Transverse colon (tissue), 4 donors: ENCODE measurements at regions not wholly inside any gene's neighbourhood (a gene's known extent, or its start where the extent isn't known, plus 50 kb on each side); places are given as distances from the start of the nearest gene placed in this dataset.

Source experiments
- DNase-seq: peaks from one replicate; pipeline ENCODE4 v3.0.0-alpha.2; 2019
- H3K27ac ChIP-seq, 4 donors: fragments of 200-600 bp; sonication (generic); 2 replicates each; pipeline ENCODE4 v1.5.1; 2016 to 2018; ENCODE audit warnings: inconsistent platforms in 4 of 4
- H3K27me3 ChIP-seq: fragments of 200-600 bp; sonication (generic); 2 replicates; pipeline ENCODE4 v1.5.1; 2017; ENCODE audit warnings: inconsistent platforms
- H3K36me3 ChIP-seq, 4 donors: fragments of 200-600 bp; sonication (generic); 2 replicates each; pipeline ENCODE4 v1.5.1; 2017 to 2019; ENCODE audit warnings: inconsistent platforms in 4 of 4
- H3K4me1 ChIP-seq, 4 donors: fragments of 200-600 bp; sonication (generic); 2 replicates each; pipeline ENCODE4 v1.5.1; 2017 to 2020; ENCODE audit warnings: inconsistent platforms in 4 of 4
- H3K4me3 ChIP-seq, 4 donors: fragments of 200-600 bp; sonication (generic); 1 replicate in 1 of 4; 2 replicates in 3 of 4; pipeline versions ENCODE4 v1.5.1 to v1.6.1; 2017 to 2019; ENCODE audit warnings: inconsistent platforms in 4 of 4
- H3K9me3 ChIP-seq, 2 donors: fragments of 200-600 bp; sonication (generic); 2 replicates each; pipeline ENCODE4 v1.5.1; 2017 to 2019; ENCODE audit warnings: inconsistent platforms in 2 of 2
- CTCF ChIP-seq, 5 experiments: fragments of 200-600 bp in 3 of 5; fragments of 450-650 bp in 2 of 5; sonication (generic) in 3 of 5; IDR thresholded peaks; 1 replicate in 2 of 5; 2 replicates in 3 of 5; pipeline ENCODE4 v1.5.1; 2016 to 2017; ENCODE audit warnings: antibody characterized with exemption in 5 of 5, inconsistent platforms in 3 of 5, mild to moderate bottlenecking in 2 of 5, moderate library complexity in 1 of 5
- EP300 ChIP-seq: sonication (generic); formaldehyde crosslinking; IDR thresholded peaks from one replicate; pipeline ENCODE4 v1.6.1; 2017; ENCODE audit warnings: antibody characterized with exemption, low read depth
- POLR2A ChIP-seq: fragments of 450-650 bp; IDR thresholded peaks from one replicate; pipeline ENCODE4 v1.6.1; 2016; ENCODE audit warnings: antibody characterized with exemption, mild to moderate bottlenecking, moderate library complexity
- POLR2AphosphoS5 ChIP-seq, 3 donors: sonication (generic); formaldehyde crosslinking; IDR thresholded peaks; one replicate each; pipeline ENCODE4 v1.6.1; 2016; ENCODE audit warnings: antibody characterized with exemption in 3 of 3
- WGBS, 2 donors: methylation state at CpG; one replicate each; pipeline ENCODE4 v1.1.5; 2018; ENCODE audit warnings: low coverage in 1 of 2; 5-methylcytosine and 5-hydroxymethylcytosine counted together
- in situ Hi-C, 4 donors: fragments of 200-750 bp; cut with MboI; loops; one replicate each; pipeline versions ENCODE4 v1.15.0 to v1.15.1; 2017; ENCODE audit warnings: low sequenced_read_pairs in 3 of 4, low pct_ligation_motif_present in 1 of 4, low pct_unique_long_range_greater_than_20kb in 1 of 4
- intact Hi-C: fragments of 100-400 bp; cut with DNase I; formaldehyde crosslinking; loops from one replicate; pipeline ENCODE4 v1.15.1; 2023; ENCODE audit warnings: low total_unique reads

- no peak overlapping the region for H3K4me3 ChIP-seq
- TF ChIP-seq POLR2A (no peak), EP300 (no peak), POLR2AphosphoS5 (IDR thresholded peaks at IDR 0.05) (no peak), CTCF (IDR thresholded peaks at IDR 0.05) (no peak)
- in situ Hi-C loops = no loop called here
- H3K27ac ChIP-seq = no peak overlapping the region
- intact Hi-C loops = no loop called here
- H3K4me1 ChIP-seq = no peaks in the 10 kb centered on the region
- no peak for DNase-seq
- no peaks in the 10 kb centered on the region for H3K9me3 ChIP-seq
- WGBS, 2 donors = 71 to 90% methylated on average over 3 to 5 of the region's 5 CpGs
- H3K36me3 ChIP-seq = no peaks in the 10 kb centered on the region
- H3K27me3 ChIP-seq = no peaks in the 10 kb centered on the region
These were observed 109.6 kb upstream of the GSC start for GRCh38 chr14:94879537-94879936.

- no peak overlapping the region for H3K4me3 ChIP-seq
- no peak for TF ChIP-seq POLR2A
- TF ChIP-seq CTCF (IDR thresholded peaks at IDR 0.05) = no peak
- no peak for TF ChIP-seq POLR2AphosphoS5 (IDR thresholded peaks at IDR 0.05)
- TF ChIP-seq EP300 = no peak
- intact Hi-C loops (no loop called here), in situ Hi-C loops (no loop called here)
- no peaks in the 10 kb centered on the region for H3K36me3 ChIP-seq
- peaks cover 5% of the 10 kb centered on the region for H3K27me3 ChIP-seq
- DNase-seq = no peak
- H3K9me3 ChIP-seq = no peaks in the 10 kb centered on the region
- H3K27ac ChIP-seq = no peak overlapping the region
- H3K4me1 ChIP-seq = no peaks in the 10 kb centered on the region
- WGBS, 2 donors = 35 to 45% methylated on average over 4 of the region's 4 CpGs
These were observed 106.4 kb upstream of the GSC start for GRCh38 chr14:94876306-94876705.

GRCh38 chr14:94875256-94875655 lies 105.3 kb upstream of the GSC start:
- 71% methylated on average over 2 to 6 of the region's 6 CpGs for WGBS, 2 donors

GRCh38 chr14:94868772-94869072 lies 98.8 kb upstream of the GSC start:
- H3K27ac ChIP-seq = no peak overlapping the region
- WGBS, 2 donors = 88 to 100% methylated on average over 3 of the region's 3 CpGs
- DNase-seq = no peak
- intact Hi-C loops = no loop called here
- TF ChIP-seq POLR2A (no peak), EP300 (no peak), CTCF (IDR thresholded peaks at IDR 0.05) (no peak), POLR2AphosphoS5 (IDR thresholded peaks at IDR 0.05) (no peak)
- H3K9me3 ChIP-seq = no peaks in the 10 kb centered on the region
- H3K4me1 ChIP-seq = peaks cover 0 to 6% (median 0%) of the 10 kb centered on the region in 4 donors
- peaks cover 32% of the 10 kb centered on the region for H3K27me3 ChIP-seq
- in situ Hi-C loops = no loop called here
- H3K36me3 ChIP-seq = no peaks in the 10 kb centered on the region
- no peak overlapping the region for H3K4me3 ChIP-seq

More at GRCh38 chr14:94875256-94875655, 105.3 kb upstream of the GSC start:
- H3K36me3 ChIP-seq = no peaks in the 10 kb centered on the region
- no peak for DNase-seq
- TF ChIP-seq POLR2AphosphoS5 (IDR thresholded peaks at IDR 0.05) (no peak), POLR2A (no peak), EP300 (no peak), CTCF (IDR thresholded peaks at IDR 0.05) (no peak)
- peaks cover 5% of the 10 kb centered on the region for H3K27me3 ChIP-seq
- no peak overlapping the region for H3K4me3 ChIP-seq
- in situ Hi-C loops (no loop called here), intact Hi-C loops (no loop called here)
- H3K9me3 ChIP-seq = no peaks in the 10 kb centered on the region
- no peak overlapping the region for H3K27ac ChIP-seq
- H3K4me1 ChIP-seq = no peaks in the 10 kb centered on the region
